ENCODE measurements at regions not wholly inside any gene's neighbourhood (a gene's known extent, or its start where the extent isn't known, plus 50 kb on each side); places are given as distances from the start of the nearest gene placed in this dataset.

DNA sequence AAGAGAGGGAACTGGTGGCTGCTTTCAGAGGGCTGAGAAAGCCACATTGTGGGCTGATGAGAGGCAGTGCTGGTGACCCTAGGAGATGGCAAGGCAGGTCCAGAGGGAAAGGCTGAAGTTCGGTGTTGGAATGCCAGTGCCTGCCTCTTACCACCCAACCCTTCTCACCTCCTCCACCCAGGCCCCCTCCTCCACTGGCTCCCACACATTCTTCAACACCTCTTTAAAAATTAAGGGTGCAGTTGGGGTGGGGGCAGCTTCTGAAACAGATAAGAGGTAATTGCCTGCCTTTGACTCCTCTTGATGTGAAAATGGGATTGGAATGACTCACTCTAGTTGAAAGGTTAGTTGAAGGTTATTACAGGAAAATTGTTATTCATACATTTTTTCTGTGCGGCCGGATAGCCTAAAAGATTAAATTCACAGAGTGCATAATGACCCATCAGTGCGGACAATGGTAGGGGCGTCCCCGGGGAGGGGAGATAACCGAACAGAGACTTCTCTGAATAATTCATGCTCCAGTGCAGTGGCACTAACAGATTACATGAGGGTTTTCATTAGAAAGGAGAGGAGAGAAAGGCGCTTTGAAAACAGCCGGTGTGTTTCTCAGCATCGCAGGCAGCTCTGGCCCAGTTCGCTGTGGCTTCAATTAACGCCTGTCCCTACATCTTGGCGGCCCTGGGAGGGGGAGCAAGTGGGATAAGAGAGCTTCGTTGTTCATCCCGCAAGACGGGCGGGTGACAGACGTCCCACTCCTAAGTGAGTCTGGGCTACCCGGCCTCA is 212.4 kb downstream of the TLE3 start:
- Histone ChIP-seq H3K27me3 (ENCODE audit: insufficient read depth, low read length, poor library complexity) (peaks cover 9% of the 10 kb centered on the region), H3K4me1 (ENCODE audit: insufficient read depth, low read length) (no peaks in the 10 kb centered on the region), H3K36me3 (ENCODE audit: insufficient read depth, low read length) (no peaks in the 10 kb centered on the region), H3K79me2 (ENCODE audit: insufficient read depth, low read length) (no peaks in the 10 kb centered on the region), H3K4me3 (ENCODE audit: low read depth in 1 of 2, low read length in 2 of 2) (no peak overlapping the region), H3K4me2 (ENCODE audit: insufficient read depth, low read length) (no peak overlapping the region), H2AFZ (ENCODE audit: low read depth, low read length) (no peak overlapping the region), H3K27ac (ENCODE audit: low read length) (no peak overlapping the region), H4K20me1 (ENCODE audit: insufficient read depth, low read length) (no peaks in the 10 kb centered on the region), H3K9me3 (ENCODE audit: insufficient read depth, low read length, severe bottlenecking) (no peaks in the 10 kb centered on the region), H3K9ac (ENCODE audit: low read depth, low read length) (no peak overlapping the region)
- no peak for TF ChIP-seq EZH2 (IDR thresholded peaks at IDR 0.05; ENCODE audit: borderline replicate concordance, low read depth, low read length, severe bottlenecking)
- TF ChIP-seq, protein P1, sequence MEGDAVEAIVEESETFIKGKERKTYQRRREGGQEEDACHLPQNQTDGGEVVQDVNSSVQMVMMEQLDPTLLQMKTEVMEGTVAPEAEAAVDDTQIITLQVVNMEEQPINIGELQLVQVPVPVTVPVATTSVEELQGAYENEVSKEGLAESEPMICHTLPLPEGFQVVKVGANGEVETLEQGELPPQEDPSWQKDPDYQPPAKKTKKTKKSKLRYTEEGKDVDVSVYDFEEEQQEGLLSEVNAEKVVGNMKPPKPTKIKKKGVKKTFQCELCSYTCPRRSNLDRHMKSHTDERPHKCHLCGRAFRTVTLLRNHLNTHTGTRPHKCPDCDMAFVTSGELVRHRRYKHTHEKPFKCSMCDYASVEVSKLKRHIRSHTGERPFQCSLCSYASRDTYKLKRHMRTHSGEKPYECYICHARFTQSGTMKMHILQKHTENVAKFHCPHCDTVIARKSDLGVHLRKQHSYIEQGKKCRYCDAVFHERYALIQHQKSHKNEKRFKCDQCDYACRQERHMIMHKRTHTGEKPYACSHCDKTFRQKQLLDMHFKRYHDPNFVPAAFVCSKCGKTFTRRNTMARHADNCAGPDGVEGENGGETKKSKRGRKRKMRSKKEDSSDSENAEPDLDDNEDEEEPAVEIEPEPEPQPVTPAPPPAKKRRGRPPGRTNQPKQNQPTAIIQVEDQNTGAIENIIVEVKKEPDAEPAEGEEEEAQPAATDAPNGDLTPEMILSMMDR (IDR thresholded peaks at IDR 0.05; ENCODE audit: borderline replicate concordance, extremely low read depth, low read length, poor library complexity, severe bottlenecking): no peak
- no peak for ATAC-seq (ENCODE audit: insufficient read depth, low read depth)
- DNase-seq: no peak

DNA sequence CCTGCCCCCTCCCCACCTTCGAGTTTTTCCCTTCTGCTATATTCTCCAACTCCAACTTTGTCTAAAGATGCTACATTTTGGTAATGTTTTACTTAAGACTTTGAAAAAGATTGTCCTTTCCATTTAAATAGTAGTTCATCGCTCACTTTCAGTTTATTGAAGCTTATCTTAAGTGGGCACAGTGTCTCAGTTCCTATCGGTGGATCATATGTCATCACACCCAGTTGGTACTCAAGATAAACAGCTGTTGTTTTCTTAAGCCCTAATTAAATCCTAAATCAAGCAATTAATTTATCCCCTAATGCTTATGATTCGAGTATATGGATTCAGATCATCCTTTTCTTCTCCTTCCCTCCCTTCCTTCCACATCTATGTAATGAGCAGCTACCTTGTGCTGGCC is 210.7 kb downstream of the TLE3 start:
- DNase-seq (no peak), ATAC-seq (ENCODE audit: insufficient read depth, low read depth) (no peak)
- Histone ChIP-seq H3K36me3 (ENCODE audit: insufficient read depth, low read length) (no peaks in the 10 kb centered on the region), H3K27ac (ENCODE audit: low read length) (no peak overlapping the region), H3K4me3 (ENCODE audit: low read depth in 1 of 2, low read length in 2 of 2) (no peak overlapping the region), H3K9me3 (ENCODE audit: insufficient read depth, low read length, severe bottlenecking) (no peaks in the 10 kb centered on the region), H2AFZ (ENCODE audit: low read depth, low read length) (no peak overlapping the region), H3K27me3 (ENCODE audit: insufficient read depth, low read length, poor library complexity) (peaks cover 9% of the 10 kb centered on the region), H3K9ac (ENCODE audit: low read depth, low read length) (no peak overlapping the region), H3K4me2 (ENCODE audit: insufficient read depth, low read length) (no peak overlapping the region), H3K4me1 (ENCODE audit: insufficient read depth, low read length) (no peaks in the 10 kb centered on the region), H4K20me1 (ENCODE audit: insufficient read depth, low read length) (no peaks in the 10 kb centered on the region), H3K79me2 (ENCODE audit: insufficient read depth, low read length) (no peaks in the 10 kb centered on the region)
- no peak for TF ChIP-seq EZH2 (IDR thresholded peaks at IDR 0.05; ENCODE audit: borderline replicate concordance, low read depth, low read length, severe bottlenecking)
- TF ChIP-seq, protein P1 (IDR thresholded peaks at IDR 0.05; ENCODE audit: borderline replicate concordance, extremely low read depth, low read length, poor library complexity, severe bottlenecking): no peak

DNA sequence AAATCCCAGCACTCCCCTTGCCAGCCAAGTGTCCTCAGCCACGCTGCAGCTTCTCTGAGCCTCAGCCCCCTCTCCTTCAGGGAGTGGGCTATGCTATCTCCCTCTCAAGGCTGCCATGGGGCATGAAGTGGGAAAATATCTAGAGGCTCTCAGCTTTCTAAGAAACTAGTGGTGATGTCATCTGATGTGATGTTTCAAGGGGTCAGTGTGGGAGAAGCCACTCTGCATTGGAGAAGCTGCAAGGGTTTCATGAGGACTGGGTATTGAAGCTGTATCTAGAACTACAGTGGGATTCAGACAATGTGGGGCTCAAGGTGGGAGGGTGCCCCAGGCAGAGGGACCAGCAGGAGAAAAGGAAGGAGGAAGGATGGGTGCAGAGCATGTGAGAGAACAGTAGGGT is 210.2 kb downstream of the TLE3 start:
- no peak for TF ChIP-seq EZH2 (IDR thresholded peaks at IDR 0.05; ENCODE audit: borderline replicate concordance, low read depth, low read length, severe bottlenecking)
- TF ChIP-seq, protein P1 (IDR thresholded peaks at IDR 0.05; ENCODE audit: borderline replicate concordance, extremely low read depth, low read length, poor library complexity, severe bottlenecking): no peak
- Histone ChIP-seq H3K9ac (ENCODE audit: low read depth, low read length) (no peak overlapping the region), H2AFZ (ENCODE audit: low read depth, low read length) (no peak overlapping the region), H4K20me1 (ENCODE audit: insufficient read depth, low read length) (no peaks in the 10 kb centered on the region), H3K4me2 (ENCODE audit: insufficient read depth, low read length) (no peak overlapping the region), H3K36me3 (ENCODE audit: insufficient read depth, low read length) (no peaks in the 10 kb centered on the region), H3K27me3 (ENCODE audit: insufficient read depth, low read length, poor library complexity) (peaks cover 9% of the 10 kb centered on the region), H3K79me2 (ENCODE audit: insufficient read depth, low read length) (no peaks in the 10 kb centered on the region), H3K9me3 (ENCODE audit: insufficient read depth, low read length, severe bottlenecking) (no peaks in the 10 kb centered on the region), H3K27ac (ENCODE audit: low read length) (no peak overlapping the region), H3K4me3 (ENCODE audit: low read depth in 1 of 2, low read length in 2 of 2) (no peak overlapping the region), H3K4me1 (ENCODE audit: insufficient read depth, low read length) (no peaks in the 10 kb centered on the region)
- DNase-seq (no peak), ATAC-seq (ENCODE audit: insufficient read depth, low read depth) (no peak)
